Epithelial cell of proximal tubule (primary cell): ENCODE measurements at regions not wholly inside any gene's neighbourhood (a gene's known extent, or its start where the extent isn't known, plus 50 kb on each side); places are given as distances from the start of the nearest gene placed in this dataset.
A peak's percentile ranks its signal among the peaks of the same experiment; 100 is the strongest.

ENCODE experiments used
- DNase-seq: peaks from one replicate; pipeline ENCODE4 v3.0.0-alpha.2; 2011; ENCODE audit warnings: low read depth
- H3K4me3 ChIP-seq: 2 replicates; pipeline ENCODE4 v1.5.1; 2011; ENCODE audit warnings: low read depth, mild to moderate bottlenecking, low read length
- TF ChIP-seq, protein P1 (sequence below): conservative IDR thresholded peaks from 2 replicates; pipeline ENCODE4 v1.5.1; 2012; ENCODE audit warnings: low read depth, mild to moderate bottlenecking, low read length

GRCh38 chr11:119533921-119534736, 111.2 kb upstream of the THY1 start:
- H3K4me3 ChIP-seq = no peak overlapping the region
- DNase-seq = peak; percentile 33
- TF ChIP-seq, protein P1, sequence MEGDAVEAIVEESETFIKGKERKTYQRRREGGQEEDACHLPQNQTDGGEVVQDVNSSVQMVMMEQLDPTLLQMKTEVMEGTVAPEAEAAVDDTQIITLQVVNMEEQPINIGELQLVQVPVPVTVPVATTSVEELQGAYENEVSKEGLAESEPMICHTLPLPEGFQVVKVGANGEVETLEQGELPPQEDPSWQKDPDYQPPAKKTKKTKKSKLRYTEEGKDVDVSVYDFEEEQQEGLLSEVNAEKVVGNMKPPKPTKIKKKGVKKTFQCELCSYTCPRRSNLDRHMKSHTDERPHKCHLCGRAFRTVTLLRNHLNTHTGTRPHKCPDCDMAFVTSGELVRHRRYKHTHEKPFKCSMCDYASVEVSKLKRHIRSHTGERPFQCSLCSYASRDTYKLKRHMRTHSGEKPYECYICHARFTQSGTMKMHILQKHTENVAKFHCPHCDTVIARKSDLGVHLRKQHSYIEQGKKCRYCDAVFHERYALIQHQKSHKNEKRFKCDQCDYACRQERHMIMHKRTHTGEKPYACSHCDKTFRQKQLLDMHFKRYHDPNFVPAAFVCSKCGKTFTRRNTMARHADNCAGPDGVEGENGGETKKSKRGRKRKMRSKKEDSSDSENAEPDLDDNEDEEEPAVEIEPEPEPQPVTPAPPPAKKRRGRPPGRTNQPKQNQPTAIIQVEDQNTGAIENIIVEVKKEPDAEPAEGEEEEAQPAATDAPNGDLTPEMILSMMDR = peak; percentile 94

DNA sequence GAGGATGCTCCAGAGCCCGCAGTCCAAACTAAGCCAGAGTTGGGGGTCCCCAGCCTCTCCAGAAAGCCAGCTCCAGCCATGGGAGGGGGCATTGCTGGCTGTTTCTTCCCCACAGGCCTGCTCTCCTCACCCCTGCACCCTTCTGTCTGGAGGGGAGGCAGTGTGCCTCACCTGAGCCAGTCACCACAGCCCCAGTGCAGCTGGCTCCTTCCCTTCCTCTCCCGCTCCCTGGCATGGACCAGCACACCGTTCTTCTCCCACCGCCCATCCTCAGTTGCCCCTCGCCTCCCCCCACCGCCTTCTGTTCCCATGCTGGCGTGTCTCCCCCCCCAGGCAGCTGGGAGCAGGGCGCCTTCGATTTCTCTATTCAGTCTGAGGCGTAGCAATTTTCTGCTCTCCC, 110.5 kb upstream of the THY1 start:
- TF ChIP-seq, protein P1 = no peak
- no peak overlapping the region for H3K4me3 ChIP-seq
- no peak for DNase-seq

DNA sequence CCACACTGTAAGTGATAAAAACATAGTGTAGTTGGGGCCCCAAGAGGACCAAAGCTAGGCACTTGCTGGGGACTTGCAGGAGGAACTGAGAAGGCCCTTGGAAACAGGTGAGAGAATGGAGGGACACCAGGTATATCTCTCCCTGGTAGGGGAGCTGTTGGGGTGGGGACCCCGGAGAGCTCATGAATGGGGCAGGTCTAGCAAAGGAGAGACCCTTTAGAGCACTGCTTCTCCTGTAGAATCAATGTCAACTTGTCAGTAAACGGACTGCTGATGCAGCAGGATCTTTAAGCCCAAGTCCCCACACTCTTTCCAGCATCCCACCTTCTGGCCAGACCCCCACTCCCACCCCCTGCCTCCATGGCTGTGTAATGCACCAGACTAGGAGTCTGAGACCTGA, 109.6 kb upstream of the THY1 start:
- no peak overlapping the region for H3K4me3 ChIP-seq
- no peak for DNase-seq
- TF ChIP-seq, protein P1 = no peak

DNA sequence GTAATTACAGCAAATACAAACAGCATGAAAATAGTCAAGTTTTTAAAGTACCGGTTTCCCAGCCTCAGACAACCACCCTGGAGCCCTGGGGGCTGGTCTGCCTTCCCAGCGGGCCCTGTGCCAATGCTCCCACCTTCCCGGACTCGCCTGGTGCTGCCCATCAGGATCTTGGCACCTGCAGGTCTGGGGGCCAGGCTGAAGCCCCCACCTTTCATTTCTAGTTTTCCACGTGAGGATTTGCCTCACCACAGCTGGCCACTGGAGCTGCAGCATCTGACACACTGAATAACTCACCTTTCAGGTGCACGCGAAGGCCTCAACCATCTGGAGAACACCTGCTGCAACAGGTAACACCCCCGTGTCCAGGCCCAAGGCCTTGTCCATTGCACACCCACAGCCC, 108.7 kb upstream of the THY1 start:
- no peak for DNase-seq
- TF ChIP-seq, protein P1 = no peak
- H3K4me3 ChIP-seq = no peak overlapping the region

GRCh38 chr11:119531056-119531455, 108.1 kb upstream of the THY1 start:
- DNase-seq = no peak
- TF ChIP-seq, protein P1 = no peak
- no peak overlapping the region for H3K4me3 ChIP-seq

GRCh38 chr11:119530509-119530908, 107.5 kb upstream of the THY1 start:
- no peak for DNase-seq
- H3K4me3 ChIP-seq = no peak overlapping the region
- TF ChIP-seq, protein P1 = no peak

DNA sequence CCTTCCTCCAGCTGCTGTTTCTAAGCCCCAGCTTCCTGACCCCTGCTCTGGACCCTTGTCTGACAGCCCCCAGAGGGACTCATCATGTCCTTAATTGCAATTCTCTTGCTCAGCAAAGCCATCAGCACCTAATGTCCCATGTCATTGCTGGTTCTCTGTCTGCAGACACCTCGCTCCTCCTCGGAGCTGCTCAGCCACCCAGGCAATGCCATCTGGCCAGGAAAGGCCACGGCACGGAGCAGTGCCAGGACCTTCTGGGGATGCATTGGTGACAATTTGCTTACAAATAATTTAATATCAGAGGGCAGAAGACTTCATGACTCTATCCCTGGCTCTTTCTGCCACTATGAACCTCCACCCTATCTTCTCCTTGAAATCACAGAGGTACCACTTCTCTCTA, 107.0 kb upstream of the THY1 start:
- TF ChIP-seq, protein P1 = no peak
- no peak overlapping the region for H3K4me3 ChIP-seq
- no peak for DNase-seq
